ENCODE measurements at regions not wholly inside any gene's neighbourhood (a gene's known extent, or its start where the extent isn't known, plus 50 kb on each side); places are given as distances from the start of the nearest gene placed in this dataset.

- TF ChIP-seq, protein P1, sequence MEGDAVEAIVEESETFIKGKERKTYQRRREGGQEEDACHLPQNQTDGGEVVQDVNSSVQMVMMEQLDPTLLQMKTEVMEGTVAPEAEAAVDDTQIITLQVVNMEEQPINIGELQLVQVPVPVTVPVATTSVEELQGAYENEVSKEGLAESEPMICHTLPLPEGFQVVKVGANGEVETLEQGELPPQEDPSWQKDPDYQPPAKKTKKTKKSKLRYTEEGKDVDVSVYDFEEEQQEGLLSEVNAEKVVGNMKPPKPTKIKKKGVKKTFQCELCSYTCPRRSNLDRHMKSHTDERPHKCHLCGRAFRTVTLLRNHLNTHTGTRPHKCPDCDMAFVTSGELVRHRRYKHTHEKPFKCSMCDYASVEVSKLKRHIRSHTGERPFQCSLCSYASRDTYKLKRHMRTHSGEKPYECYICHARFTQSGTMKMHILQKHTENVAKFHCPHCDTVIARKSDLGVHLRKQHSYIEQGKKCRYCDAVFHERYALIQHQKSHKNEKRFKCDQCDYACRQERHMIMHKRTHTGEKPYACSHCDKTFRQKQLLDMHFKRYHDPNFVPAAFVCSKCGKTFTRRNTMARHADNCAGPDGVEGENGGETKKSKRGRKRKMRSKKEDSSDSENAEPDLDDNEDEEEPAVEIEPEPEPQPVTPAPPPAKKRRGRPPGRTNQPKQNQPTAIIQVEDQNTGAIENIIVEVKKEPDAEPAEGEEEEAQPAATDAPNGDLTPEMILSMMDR (IDR thresholded peaks at IDR 0.05; ENCODE audit: extremely low read depth, missing control alignments), result no peak
- DNase-seq (ENCODE audit: low spot score), result no peak
Observed at GRCh38 chr10:128537834-128538330, 411.7 kb upstream of the MKI67 start.

- no peak for DNase-seq (ENCODE audit: low spot score)
- TF ChIP-seq, protein P1 (IDR thresholded peaks at IDR 0.05; ENCODE audit: extremely low read depth, missing control alignments), result no peak
Observed at GRCh38 chr10:128538671-128539070, 412.4 kb upstream of the MKI67 start.

- TF ChIP-seq, protein P1 (IDR thresholded peaks at IDR 0.05; ENCODE audit: extremely low read depth, missing control alignments), result no peak
- DNase-seq (ENCODE audit: low spot score), result no peak
Observed at GRCh38 chr10:128539510-128540127, 413.4 kb upstream of the MKI67 start.

DNA sequence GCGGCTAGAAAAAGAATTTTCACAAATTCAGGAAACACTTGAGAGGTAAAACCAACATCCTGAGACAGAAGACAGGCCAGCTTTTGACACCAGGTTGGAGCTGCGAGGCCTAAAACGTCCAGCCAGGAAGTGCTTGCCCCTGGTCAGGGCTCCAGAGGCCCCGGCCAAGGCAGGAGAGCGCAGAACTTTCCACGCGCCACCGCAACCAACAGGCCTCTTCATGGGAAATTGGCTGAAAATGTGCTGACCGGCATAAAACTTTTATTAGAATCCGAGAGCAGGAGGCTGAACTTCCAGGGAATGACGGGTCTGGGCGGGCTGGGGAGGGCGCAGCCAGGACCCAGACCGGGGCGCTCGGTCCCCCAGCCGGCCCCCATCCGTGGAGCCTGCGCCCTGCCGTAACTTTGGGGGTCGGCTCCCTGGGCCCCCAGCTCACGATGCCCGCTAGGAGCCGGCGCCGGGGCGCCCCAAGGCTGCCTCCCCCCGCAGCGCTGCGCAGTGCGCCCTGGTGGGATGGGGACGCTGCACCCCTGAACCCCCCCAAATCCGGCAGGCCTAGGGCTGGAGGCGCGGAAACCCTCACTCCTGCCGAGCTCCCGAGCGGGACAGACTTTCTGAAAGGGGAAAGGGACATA is 414.0 kb upstream of the MKI67 start:
- no peak for DNase-seq (ENCODE audit: low spot score)
- TF ChIP-seq, protein P1 (IDR thresholded peaks at IDR 0.05; ENCODE audit: extremely low read depth, missing control alignments), result no peak

GRCh38 chr10:128540781-128541761 is 414.8 kb upstream of the MKI67 start:
- TF ChIP-seq, protein P1 (IDR thresholded peaks at IDR 0.05; ENCODE audit: extremely low read depth, missing control alignments), result no peak
- peak; percentile 20 for DNase-seq (ENCODE audit: low spot score)

- TF ChIP-seq, protein P1 (IDR thresholded peaks at IDR 0.05; ENCODE audit: extremely low read depth, missing control alignments), result no peak
- no peak for DNase-seq (ENCODE audit: low spot score)
Observed at GRCh38 chr10:128541926-128542475, 415.8 kb upstream of the MKI67 start.
